GM21737 (cell line): ENCODE measurements at regions not wholly inside any gene's neighbourhood (a gene's known extent, or its start where the extent isn't known, plus 50 kb on each side); places are given as distances from the start of the nearest gene placed in this dataset.

ENCODE experiments used
- ATAC-seq: cut with Tn5 transposase; IDR thresholded peaks from one replicate; pipeline ENCODE4 v1.9.1; 2021; ENCODE audit warnings: mild to moderate bottlenecking, moderate library complexity; ENCODE audit not compliant: unreplicated experiment

- no peak for ATAC-seq
Measured at GRCh38 chr17:77320044-77320440, 179.3 kb downstream of the SEC14L1 start.

- ATAC-seq: no peak
Measured at GRCh38 chr17:77320485-77321256, 179.9 kb downstream of the SEC14L1 start.

GRCh38 chr17:77321649-77322513 is 181.1 kb downstream of the SEC14L1 start:
- no peak for ATAC-seq

GRCh38 chr17:77322514-77323412 is 182.0 kb downstream of the SEC14L1 start:
- no peak for ATAC-seq

GRCh38 chr17:77323413-77324171 is 182.8 kb downstream of the SEC14L1 start:
- ATAC-seq: no peak

- ATAC-seq: no peak
Measured at GRCh38 chr17:77324227-77324626, 183.5 kb downstream of the SEC14L1 start.

GRCh38 chr17:77325577-77326075 is 184.9 kb downstream of the SEC14L1 start:
- ATAC-seq: peak; percentile 10

GRCh38 chr17:77326076-77326591 is 185.4 kb downstream of the SEC14L1 start:
- no peak for ATAC-seq

GRCh38 chr17:77326636-77327035 is 185.9 kb downstream of the SEC14L1 start:
- ATAC-seq: no peak

GRCh38 chr17:77327181-77327565 is 186.4 kb downstream of the SEC14L1 start:
- ATAC-seq: no peak

- no peak for ATAC-seq
Measured at GRCh38 chr17:77327566-77328464, 187.0 kb downstream of the SEC14L1 start.

GRCh38 chr17:77328823-77329740 is 188.3 kb downstream of the SEC14L1 start:
- no peak for ATAC-seq

GRCh38 chr17:77329741-77330531 is 189.2 kb downstream of the SEC14L1 start:
- ATAC-seq: no peak

GRCh38 chr17:77330602-77331081 is 189.9 kb downstream of the SEC14L1 start:
- no peak for ATAC-seq

GRCh38 chr17:77331301-77331864 is 190.6 kb downstream of the SEC14L1 start:
- peak; percentile 68 for ATAC-seq
